SU-DHL-6 (cell line): ENCODE measurements at regions not wholly inside any gene's neighbourhood (a gene's known extent, or its start where the extent isn't known, plus 50 kb on each side); places are given as distances from the start of the nearest gene placed in this dataset.

Experiments
- H2AFZ ChIP-seq: fragments of 200-600 bp; sonication (generic); 2 replicates; pipeline ENCODE4 v1.6.1; 2014; ENCODE audit warnings: low read depth, mild to moderate bottlenecking, moderate library complexity, mixed read lengths, antibody characterized with exemption, low read length; ENCODE audit not compliant: severe bottlenecking
- H3F3A ChIP-seq: fragments of 200-600 bp; shearing (Covaris generic); 2 replicates; pipeline ENCODE4 v1.6.0; 2016; ENCODE audit warnings: antibody characterized with exemption, mild to moderate bottlenecking; ENCODE audit not compliant: insufficient read depth
- H3K27ac ChIP-seq: fragments of 200-600 bp; sonication (generic); 2 replicates; pipeline ENCODE4 v1.5.1; 2016; ENCODE audit warnings: low read depth, mild to moderate bottlenecking, low read length, moderate library complexity, mixed read lengths
- H3K27me3 ChIP-seq: fragments of 200-600 bp; sonication (generic), shearing (Covaris generic); 2 replicates; pipeline ENCODE4 v1.6.0; 2014; ENCODE audit warnings: mild to moderate bottlenecking, low read length
- H3K36me3 ChIP-seq: fragments of 200-600 bp; sonication (generic); 2 replicates; pipeline ENCODE4 v1.6.1; 2014; ENCODE audit warnings: mild to moderate bottlenecking, low read length, mixed read lengths
- H3K4me2 ChIP-seq: fragments of 300-600, 200-600 bp; shearing (Covaris generic), sonication (generic); 2 replicates; pipeline ENCODE4 v1.6.0; 2014; ENCODE audit warnings: low read length, low read depth, mild to moderate bottlenecking; ENCODE audit not compliant: poor library complexity, severe bottlenecking
- H3K4me3 ChIP-seq: fragments of 200-600 bp; sonication (generic); 2 replicates; pipeline ENCODE4 v1.5.1; 2014; ENCODE audit warnings: antibody characterized with exemption, low read length, mild to moderate bottlenecking, mixed read lengths; ENCODE audit not compliant: insufficient read depth, poor library complexity, severe bottlenecking
- H3K79me2 ChIP-seq: fragments of 200-600 bp; sonication (generic); 2 replicates; pipeline ENCODE4 v1.6.1; 2014; ENCODE audit warnings: mild to moderate bottlenecking, low read length, moderate library complexity; ENCODE audit not compliant: insufficient read depth
- H3K9ac ChIP-seq: fragments of 200-600 bp; sonication (generic); 2 replicates; pipeline ENCODE4 v1.7.0; 2014; ENCODE audit warnings: mild to moderate bottlenecking, low read length
- H3K9me2 ChIP-seq: fragments of 200-600 bp; sonication (generic); replicated peaks from 2 replicates; pipeline ENCODE4 v1.6.1; 2014; ENCODE audit warnings: low read length; ENCODE audit not compliant: insufficient read depth
- H3K9me3 ChIP-seq: fragments of 200-600 bp; sonication (generic); 2 replicates; pipeline ENCODE4 v1.6.1; 2014; ENCODE audit warnings: low read length, mixed read lengths; ENCODE audit not compliant: insufficient read depth
- H4K20me1 ChIP-seq: fragments of 200-600 bp; sonication (generic); 2 replicates; pipeline ENCODE4 v1.6.1; 2014; ENCODE audit warnings: low read depth, mild to moderate bottlenecking, antibody characterized with exemption, low read length, moderate library complexity, mixed read lengths
- EZH2phosphoT487 ChIP-seq: fragments of 200-600 bp; sonication (generic), shearing (Covaris generic); conservative IDR thresholded peaks from 2 replicates; pipeline ENCODE4 v1.6.1; 2018; ENCODE audit warnings: mild to moderate bottlenecking, antibody characterized with exemption, low read length, moderate library complexity, mixed read lengths
- TF ChIP-seq, protein P1 (sequence below): fragments of 200-600 bp; sonication (generic); IDR thresholded peaks from one replicate; pipeline ENCODE4 v1.5.1; 2017; ENCODE audit warnings: antibody characterized with exemption, mild to moderate bottlenecking, low read length, moderate library complexity; ENCODE audit not compliant: insufficient read depth, poor library complexity, severe bottlenecking

- Histone ChIP-seq H3K4me2 (no peak overlapping the region), H3K36me3 (no peaks in the 10 kb centered on the region), H3K27ac (no peak overlapping the region), H3K79me2 (no peaks in the 10 kb centered on the region), H2AFZ (no peak overlapping the region), H3K27me3 (no peaks in the 10 kb centered on the region), H3K9me3 (no peaks in the 10 kb centered on the region), H3F3A (no peaks in the 10 kb centered on the region), H3K9ac (no peak overlapping the region), H3K4me3 (no peak overlapping the region), H4K20me1 (no peaks in the 10 kb centered on the region), H3K9me2 (no peaks in the 10 kb centered on the region)
- TF ChIP-seq EZH2phosphoT487, result no peak
- TF ChIP-seq, protein P1, sequence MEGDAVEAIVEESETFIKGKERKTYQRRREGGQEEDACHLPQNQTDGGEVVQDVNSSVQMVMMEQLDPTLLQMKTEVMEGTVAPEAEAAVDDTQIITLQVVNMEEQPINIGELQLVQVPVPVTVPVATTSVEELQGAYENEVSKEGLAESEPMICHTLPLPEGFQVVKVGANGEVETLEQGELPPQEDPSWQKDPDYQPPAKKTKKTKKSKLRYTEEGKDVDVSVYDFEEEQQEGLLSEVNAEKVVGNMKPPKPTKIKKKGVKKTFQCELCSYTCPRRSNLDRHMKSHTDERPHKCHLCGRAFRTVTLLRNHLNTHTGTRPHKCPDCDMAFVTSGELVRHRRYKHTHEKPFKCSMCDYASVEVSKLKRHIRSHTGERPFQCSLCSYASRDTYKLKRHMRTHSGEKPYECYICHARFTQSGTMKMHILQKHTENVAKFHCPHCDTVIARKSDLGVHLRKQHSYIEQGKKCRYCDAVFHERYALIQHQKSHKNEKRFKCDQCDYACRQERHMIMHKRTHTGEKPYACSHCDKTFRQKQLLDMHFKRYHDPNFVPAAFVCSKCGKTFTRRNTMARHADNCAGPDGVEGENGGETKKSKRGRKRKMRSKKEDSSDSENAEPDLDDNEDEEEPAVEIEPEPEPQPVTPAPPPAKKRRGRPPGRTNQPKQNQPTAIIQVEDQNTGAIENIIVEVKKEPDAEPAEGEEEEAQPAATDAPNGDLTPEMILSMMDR, result no peak
Measured at GRCh38 chr16:62829607-62830006, 793.4 kb upstream of the CDH8 start.

DNA sequence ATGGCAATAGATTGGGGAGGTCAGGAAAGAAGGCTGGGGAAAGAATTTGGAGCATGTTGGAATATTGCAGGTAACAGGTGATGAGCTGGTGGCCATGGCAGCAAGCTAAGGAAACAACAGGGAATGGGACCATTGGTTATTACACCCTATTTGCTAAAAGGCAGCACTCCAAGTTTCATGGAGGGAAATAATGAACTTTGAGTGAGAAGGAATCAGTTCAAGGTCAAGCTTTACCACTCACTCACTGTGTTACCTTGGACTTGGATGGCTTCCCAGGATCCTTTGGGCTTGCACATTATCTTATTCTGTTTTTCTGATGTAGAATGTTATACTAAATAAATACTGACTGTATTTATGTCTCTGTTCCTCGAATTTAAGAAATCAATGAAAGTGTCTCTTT lies 792.8 kb upstream of the CDH8 start:
- Histone ChIP-seq H3F3A (no peaks in the 10 kb centered on the region), H2AFZ (no peak overlapping the region), H3K9me2 (no peaks in the 10 kb centered on the region), H4K20me1 (no peaks in the 10 kb centered on the region), H3K79me2 (no peaks in the 10 kb centered on the region), H3K27me3 (no peaks in the 10 kb centered on the region), H3K9ac (no peak overlapping the region), H3K4me2 (no peak overlapping the region), H3K36me3 (no peaks in the 10 kb centered on the region), H3K27ac (no peak overlapping the region), H3K9me3 (no peaks in the 10 kb centered on the region), H3K4me3 (no peak overlapping the region)
- TF ChIP-seq, protein P1, result no peak
- no peak for TF ChIP-seq EZH2phosphoT487

- Histone ChIP-seq H3F3A (no peaks in the 10 kb centered on the region), H3K79me2 (no peaks in the 10 kb centered on the region), H3K9me3 (no peaks in the 10 kb centered on the region), H4K20me1 (no peaks in the 10 kb centered on the region), H3K4me2 (no peak overlapping the region), H3K9me2 (no peaks in the 10 kb centered on the region), H3K9ac (no peak overlapping the region), H2AFZ (no peak overlapping the region), H3K27me3 (no peaks in the 10 kb centered on the region), H3K27ac (no peak overlapping the region), H3K36me3 (no peaks in the 10 kb centered on the region), H3K4me3 (no peak overlapping the region)
- TF ChIP-seq, protein P1, result no peak
- no peak for TF ChIP-seq EZH2phosphoT487
Measured at GRCh38 chr16:62821824-62822223, 785.6 kb upstream of the CDH8 start.
